ENCODE measurements at regions not wholly inside any gene's neighbourhood (a gene's known extent, or its start where the extent isn't known, plus 50 kb on each side); places are given as distances from the start of the nearest gene placed in this dataset.

DNA sequence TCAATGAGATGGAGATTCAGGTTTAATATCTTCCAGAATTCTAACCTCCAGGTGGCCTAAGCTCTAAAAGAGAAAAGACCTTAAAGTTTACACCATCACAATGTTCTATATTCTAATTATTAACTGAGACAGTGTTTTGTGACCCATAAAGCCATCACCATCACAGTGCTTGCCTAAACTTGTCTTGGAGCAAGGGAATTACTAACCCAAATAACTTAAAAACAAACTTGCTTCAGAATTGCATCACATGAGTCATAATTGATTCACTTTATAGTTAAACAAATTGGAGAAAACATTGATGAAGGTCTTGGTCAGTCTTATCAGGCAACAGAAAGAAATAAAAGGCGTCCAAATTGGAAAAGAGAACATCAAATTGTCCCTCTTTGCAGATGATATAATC, 54.5 kb upstream of the ALG10 start:
- Histone ChIP-seq H3K9me3 (ENCODE audit: insufficient read depth, low read depth, low read length) (no peaks in the 10 kb centered on the region), H3K9me2 (replicated peaks; ENCODE audit: low read depth, low read length) (no peaks in the 10 kb centered on the region), H3K4me1 (ENCODE audit: insufficient read depth, low read length, poor library complexity, severe bottlenecking) (no peaks in the 10 kb centered on the region), H4K20me1 (ENCODE audit: insufficient read depth, low read length, poor library complexity, severe bottlenecking) (no peaks in the 10 kb centered on the region), H2AFZ (ENCODE audit: low read length) (no peak overlapping the region), H3K36me3 (ENCODE audit: insufficient read depth, low read length) (no peaks in the 10 kb centered on the region), H3K9ac (ENCODE audit: low read depth, low read length, poor library complexity, severe bottlenecking) (no peak overlapping the region), H3K27me3 (ENCODE audit: insufficient read depth, low read length, poor library complexity, severe bottlenecking) (no peaks in the 10 kb centered on the region), H3K4me3 (ENCODE audit: low read length, poor library complexity, severe bottlenecking) (no peak overlapping the region), H3K79me2 (ENCODE audit: insufficient read depth, low read length) (no peaks in the 10 kb centered on the region), H3K4me2 (ENCODE audit: low read depth, low read length, poor library complexity, severe bottlenecking) (no peak overlapping the region), H3F3A (ENCODE audit: low read depth) (no peaks in the 10 kb centered on the region)
- no peak for TF ChIP-seq EZH2phosphoT487 (IDR thresholded peaks at IDR 0.05; ENCODE audit: borderline replicate concordance)
- TF ChIP-seq, protein P1, sequence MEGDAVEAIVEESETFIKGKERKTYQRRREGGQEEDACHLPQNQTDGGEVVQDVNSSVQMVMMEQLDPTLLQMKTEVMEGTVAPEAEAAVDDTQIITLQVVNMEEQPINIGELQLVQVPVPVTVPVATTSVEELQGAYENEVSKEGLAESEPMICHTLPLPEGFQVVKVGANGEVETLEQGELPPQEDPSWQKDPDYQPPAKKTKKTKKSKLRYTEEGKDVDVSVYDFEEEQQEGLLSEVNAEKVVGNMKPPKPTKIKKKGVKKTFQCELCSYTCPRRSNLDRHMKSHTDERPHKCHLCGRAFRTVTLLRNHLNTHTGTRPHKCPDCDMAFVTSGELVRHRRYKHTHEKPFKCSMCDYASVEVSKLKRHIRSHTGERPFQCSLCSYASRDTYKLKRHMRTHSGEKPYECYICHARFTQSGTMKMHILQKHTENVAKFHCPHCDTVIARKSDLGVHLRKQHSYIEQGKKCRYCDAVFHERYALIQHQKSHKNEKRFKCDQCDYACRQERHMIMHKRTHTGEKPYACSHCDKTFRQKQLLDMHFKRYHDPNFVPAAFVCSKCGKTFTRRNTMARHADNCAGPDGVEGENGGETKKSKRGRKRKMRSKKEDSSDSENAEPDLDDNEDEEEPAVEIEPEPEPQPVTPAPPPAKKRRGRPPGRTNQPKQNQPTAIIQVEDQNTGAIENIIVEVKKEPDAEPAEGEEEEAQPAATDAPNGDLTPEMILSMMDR (conservative IDR thresholded peaks at IDR 0.05; ENCODE audit: low read length): no peak

Data from Loucy (cell line).